NOMO-1 (cell line): ENCODE measurements at regions not wholly inside any gene's neighbourhood (a gene's known extent, or its start where the extent isn't known, plus 50 kb on each side); places are given as distances from the start of the nearest gene placed in this dataset.

Experiments used
- DNase-seq, 2 experiments: peaks; one replicate each; lab custom pipeline; 2025; ENCODE audit not compliant: unreplicated experiment in 2 of 2; lab: John Stamatoyannopoulos, UW

GRCh38 chr13:21948769-21949474 is 278.0 kb downstream of the FGF9 start:
- DNase-seq, result no peak

DNA sequence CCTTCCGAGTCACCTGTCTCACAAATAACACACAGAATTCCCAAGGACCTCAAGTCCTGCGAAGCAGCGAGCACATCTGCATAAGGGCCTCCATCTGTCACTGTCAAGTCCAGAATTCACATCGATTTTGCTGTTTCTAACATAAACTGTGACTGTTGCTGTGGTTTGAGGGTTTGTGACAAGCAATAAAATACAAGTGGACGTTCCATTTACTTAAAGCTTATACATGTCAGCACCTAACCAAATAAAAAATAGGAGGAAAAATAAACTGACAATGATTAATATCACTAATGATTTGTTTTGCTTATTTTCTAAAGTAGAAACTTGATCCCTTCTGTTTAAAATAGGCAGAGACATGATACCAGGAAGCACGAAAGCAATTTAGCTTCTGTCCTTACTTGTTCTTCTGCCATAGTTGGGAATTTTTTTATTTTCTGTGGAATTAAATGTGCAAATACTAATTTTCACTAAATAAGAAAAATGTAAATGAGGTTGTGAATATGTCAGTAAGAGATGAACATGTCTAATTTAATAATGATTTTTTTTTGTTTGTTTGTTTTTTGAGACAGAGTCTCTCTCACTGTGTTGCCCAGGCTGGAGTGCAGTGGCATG is 279.1 kb downstream of the FGF9 start:
- DNase-seq, result no peak

DNA sequence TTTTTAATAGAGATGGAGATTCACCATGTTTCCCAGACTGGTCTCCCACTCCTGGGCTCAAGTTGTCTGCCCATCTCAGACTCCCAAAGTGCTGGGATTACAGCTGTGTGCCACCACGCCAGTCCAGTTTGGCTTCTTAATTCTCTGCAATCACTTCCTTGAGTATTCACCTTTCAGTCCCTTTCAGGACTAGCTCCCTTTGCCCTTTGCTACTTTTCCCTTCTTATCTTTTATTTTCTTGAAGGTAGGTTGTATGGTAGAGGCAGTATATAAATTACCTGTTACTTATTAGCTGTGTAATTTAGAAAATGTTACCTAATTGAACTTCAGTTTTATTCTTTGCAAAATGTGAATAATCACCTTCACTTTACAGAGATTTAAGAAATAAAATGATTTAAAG is 285.8 kb downstream of the FGF9 start:
- no peak for DNase-seq

GRCh38 chr13:21957833-21958232 is 287.0 kb downstream of the FGF9 start:
- DNase-seq, result no peak

DNA sequence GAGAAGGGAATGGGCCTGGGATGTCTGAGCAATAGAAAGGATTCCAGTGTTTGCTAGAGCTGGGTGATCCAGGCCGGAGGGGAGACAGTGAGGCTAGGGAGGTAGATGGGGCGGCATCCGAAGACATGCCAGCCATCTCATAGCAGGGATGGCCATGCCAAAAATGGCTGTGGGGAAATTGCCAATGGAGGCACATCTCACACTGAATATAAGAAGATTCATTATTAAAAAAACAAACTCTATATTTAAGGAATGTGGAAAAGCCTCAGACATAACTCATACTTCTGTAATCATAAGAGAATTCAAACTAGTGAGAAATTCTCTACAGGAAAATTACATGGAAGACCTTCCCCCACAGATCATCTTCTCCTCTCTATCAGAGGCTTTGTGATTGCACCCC is 289.2 kb downstream of the FGF9 start:
- DNase-seq, result no peak

DNA sequence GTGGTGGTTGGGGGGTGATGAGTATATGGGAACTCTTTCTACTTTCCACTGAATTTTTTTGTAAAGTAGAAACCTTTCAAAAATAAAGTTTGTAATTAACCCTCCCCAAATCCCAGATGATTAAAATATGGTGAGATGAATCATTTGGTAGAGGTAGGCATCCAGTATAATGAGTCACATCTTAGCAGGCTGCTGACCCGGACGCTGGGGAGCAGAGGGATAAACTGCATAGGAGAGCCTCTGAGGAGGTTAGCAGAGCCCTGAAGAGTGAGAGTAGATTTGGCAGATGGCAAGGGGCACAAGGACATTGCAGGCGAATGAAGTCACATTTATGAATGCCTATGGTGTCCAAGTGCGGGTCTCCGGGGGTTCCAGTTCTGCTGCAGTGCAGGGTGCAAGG is 293.8 kb downstream of the FGF9 start:
- no peak for DNase-seq

- no peak for DNase-seq
Observed at GRCh38 chr13:21965095-21965494, 294.2 kb downstream of the FGF9 start.

DNA sequence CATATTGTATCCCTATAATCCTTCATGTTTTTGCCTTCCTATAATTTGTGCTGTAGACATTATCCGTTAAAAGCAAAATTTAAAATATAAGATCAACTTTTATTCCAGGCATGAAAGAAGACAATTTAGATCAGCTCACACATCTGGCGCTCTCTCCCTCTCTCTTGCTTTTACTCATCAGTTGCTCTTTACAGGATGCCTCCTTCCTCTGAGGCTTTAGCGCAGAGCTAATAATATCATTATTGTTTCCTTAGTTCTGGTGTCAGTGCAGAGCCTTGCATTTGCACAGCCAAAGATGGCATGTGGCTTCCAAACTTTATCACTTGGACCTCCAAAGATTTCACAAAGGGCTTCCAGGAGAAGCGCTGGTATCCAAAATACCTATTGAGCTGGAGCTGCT is 295.1 kb downstream of the FGF9 start:
- no peak for DNase-seq

DNA sequence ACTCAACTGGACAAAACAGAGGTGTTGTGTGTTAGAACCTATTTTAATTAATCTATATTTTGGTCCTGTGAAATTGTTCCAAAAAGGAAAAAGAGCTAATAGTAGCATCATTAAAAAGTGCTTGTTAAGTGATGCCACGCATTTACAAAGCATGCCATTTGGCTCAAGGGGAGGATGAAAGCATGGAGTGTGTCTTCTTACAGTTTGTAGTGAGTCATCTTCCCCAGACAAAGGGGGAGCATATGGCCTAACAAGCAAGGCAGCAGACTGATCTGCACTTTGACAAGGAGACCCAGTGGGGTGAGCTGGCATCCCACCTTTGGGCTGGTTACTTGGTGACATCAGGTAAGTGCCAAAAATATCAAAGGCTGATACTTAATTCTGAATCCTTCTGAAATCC is 297.0 kb downstream of the FGF9 start:
- DNase-seq, result no peak

- DNase-seq, result no peak
Observed at GRCh38 chr13:21970172-21970571, 299.3 kb downstream of the FGF9 start.

- DNase-seq, result no peak
Observed at GRCh38 chr13:21970918-21971317, 300.0 kb downstream of the FGF9 start.

DNA sequence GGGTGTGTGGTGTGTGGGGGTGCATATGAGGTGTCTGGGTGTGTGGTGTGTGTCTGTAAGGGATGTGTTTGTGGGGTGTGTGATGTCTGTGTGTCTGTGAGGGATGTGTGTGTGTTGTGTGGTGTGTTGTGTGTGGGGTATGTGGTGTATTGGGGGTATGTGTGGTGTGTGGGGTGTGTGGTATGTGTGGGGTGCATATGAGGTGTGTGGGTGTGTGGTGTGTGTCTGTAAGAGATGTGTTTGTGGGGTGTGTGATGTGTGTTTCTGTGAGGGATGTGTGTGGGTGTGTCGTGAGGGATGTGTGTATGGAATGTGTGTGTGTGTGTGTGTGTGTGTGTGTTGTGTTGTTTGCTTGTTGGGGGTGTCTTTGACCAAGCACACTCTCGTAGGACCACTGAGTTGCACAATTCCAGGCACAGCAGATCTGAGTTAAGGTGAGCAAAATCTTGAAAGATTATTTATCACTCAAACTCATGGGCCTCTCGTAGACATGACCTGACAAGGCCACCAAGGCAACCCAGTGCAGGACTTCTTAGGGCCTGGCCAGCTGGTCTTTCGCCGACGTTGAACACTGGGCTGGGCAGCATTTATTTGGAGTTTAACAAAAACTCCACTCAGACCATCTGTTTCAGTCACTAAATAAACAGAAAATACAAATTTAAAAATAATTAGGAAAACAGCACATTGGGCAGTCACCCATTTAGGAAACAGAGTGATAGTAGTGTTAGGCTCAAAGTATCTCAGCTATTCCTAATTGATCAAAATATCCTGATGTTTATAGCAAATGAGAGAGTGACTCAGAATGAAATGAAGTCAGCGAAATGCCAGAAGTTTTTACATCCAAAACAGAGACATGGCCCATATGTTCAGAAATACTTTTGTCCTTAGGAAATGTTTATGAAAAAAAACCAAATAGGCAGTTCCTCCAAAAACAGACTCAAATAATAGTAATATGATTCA is 301.1 kb downstream of the FGF9 start:
- DNase-seq, result no peak

DNA sequence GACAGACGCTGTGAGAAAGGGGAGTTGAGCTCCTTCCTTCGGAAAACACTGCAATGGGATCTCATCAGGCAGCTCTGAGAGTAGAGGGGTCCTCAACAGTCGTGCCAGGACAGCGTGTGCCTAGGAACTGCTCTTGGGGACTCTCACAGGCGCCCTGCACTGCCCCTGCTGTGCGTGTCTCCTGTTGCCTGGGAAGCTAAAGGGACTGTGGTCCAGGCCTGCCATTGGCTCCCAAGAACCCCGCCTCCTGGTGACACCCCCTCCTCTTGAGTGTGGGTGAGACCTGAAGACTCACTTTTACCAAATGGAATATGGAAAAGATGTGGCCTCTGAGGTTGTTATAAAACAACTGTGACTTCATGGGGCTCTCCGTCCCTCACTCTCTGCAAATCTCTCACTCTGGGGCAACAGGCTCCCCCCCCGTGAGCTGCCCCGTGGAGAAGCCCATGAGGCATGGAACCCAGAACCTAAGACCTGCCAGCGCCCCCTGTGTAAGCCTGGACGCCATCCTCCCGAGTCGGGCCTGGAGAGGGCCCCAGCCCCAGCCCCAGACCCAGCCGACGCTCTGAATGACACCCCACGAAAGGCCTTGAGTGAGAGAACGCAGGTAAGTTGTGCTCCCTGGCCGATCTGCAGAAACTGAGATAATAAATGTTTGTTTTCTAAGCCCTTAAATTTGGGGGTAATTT is 302.7 kb downstream of the FGF9 start:
- DNase-seq, result no peak

DNA sequence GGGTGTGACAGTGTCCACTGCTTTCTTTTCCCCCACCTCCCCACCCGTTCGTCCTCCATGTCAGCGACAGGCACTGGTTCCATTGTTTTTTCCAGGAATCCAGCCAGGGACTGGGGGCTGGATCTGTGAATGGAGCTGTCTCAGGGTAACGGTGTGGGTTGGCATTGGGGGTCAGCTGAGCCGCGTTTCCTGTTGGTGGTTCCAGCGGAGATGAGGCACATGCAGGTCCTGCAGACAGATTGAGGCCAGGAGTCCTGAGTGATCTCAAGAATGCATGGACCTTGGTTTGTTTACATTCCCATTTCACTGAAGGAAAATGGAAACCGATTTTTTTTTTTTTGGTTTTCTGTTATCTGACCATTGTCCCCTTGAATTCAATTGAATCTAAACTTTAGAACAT is 303.9 kb downstream of the FGF9 start:
- no peak for DNase-seq

GRCh38 chr13:21976159-21976558 is 305.3 kb downstream of the FGF9 start:
- no peak for DNase-seq

GRCh38 chr13:21979161-21979806 is 308.4 kb downstream of the FGF9 start:
- no peak for DNase-seq

DNA sequence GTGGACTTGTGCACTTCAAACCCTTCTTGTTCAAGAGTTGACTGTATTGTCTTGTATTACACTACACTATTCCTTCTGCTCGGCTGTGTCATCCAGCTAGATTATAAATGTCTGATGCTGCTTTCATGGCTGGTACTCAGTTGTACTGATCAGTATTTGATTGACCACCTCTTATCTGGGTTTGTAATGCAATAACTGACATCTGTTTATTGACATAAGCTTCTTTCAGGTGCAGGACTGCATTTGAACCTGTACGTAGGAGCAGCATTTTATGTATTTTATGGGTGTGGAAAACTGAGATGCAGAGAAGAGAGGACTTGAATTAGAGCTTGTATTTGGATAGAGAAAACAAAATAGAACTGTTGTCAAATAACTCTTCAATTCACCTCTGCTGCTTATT is 309.2 kb downstream of the FGF9 start:
- DNase-seq, result no peak

DNA sequence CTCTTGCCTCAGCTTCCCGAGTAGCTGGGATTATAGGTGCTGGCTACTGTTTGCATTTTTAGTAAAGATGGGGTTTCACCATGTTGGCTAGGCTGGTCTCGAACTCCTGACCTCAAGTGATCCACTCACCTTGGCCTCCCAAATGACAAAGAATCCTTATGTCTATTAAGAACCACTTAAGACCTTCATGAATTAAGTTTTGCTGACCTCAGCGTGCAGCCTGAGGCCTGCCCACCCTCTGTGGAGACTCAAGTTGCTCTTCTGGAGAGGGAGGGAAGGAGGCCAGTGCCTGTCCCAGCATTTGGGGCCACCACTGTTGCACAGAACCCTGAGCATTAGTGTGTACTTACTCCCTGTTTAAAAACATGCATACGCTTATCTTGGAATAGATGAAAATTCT is 313.3 kb downstream of the FGF9 start:
- no peak for DNase-seq

GRCh38 chr13:21986602-21987001 is 315.7 kb downstream of the FGF9 start:
- DNase-seq, result no peak

DNA sequence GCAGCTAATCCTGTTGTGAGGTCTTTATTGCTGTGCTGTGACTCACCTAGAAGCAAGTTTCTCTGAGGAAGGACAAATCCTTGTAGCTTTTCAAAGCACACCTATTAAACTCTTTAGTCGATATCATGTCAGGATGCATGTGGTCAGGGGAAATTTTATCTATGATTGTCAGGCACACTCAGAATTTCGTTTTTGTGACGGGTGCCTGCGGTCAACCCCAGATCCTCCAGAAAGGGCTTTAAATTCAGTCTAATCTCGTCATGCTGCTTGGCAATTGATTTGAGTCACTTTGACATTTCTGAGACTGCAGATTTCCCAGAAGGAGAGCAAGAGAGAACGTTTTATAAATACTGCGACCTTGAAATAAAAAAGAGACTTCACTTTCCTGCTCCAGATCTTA is 316.9 kb downstream of the FGF9 start:
- DNase-seq, result no peak

DNA sequence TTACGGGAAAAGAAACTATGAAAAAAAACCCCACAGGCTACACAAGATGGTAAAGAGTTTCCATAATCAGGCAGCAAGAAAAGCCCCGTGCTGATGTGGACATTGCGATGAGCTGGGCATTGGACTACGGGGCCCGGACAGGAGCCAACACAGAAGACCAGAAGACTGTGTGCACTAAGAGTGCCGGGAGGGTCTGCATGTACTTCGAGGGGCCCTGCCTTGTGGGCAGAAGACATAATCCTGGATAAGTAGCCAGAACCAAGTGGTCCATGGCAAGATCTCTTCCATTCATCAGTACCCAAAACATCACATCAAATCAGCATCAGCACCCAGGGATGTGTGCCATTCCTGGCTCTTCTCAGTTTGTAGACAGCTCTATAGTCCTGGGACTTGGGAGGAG is 317.8 kb downstream of the FGF9 start:
- DNase-seq, result no peak
